H1 (cell line): ENCODE measurements at regions not wholly inside any gene's neighbourhood (a gene's known extent, or its start where the extent isn't known, plus 50 kb on each side); places are given as distances from the start of the nearest gene placed in this dataset.

ENCODE experiments used
- CEBPB ChIP-seq: IDR thresholded peaks from 2 replicates; pipeline ENCODE4 v1.6.1; 2012; ENCODE audit warnings: low read depth, low read length
- CTCF ChIP-seq, 3 experiments: IDR thresholded peaks; 1 replicate in 2 of 3; 2 replicates in 1 of 3; pipeline versions ENCODE4 v1.5.1 to v1.6.1; 2011; ENCODE audit warnings: low read length in 3 of 3, mild to moderate bottlenecking in 3 of 3, inconsistent platforms in 2 of 3, low read depth in 1 of 3, moderate library complexity in 1 of 3; ENCODE audit not compliant: insufficient read depth in 1 of 3; ENCODE audit errors: control extremely low read depth in 1 of 3
- E2F6 ChIP-seq: IDR thresholded peaks from 2 replicates; pipeline ENCODE4 v1.6.1; 2012; ENCODE audit warnings: inconsistent platforms
- GABPA ChIP-seq: IDR thresholded peaks from 2 replicates; pipeline ENCODE4 v1.6.1; 2011; ENCODE audit warnings: mild to moderate bottlenecking, low read length, moderate library complexity, borderline replicate concordance; ENCODE audit not compliant: insufficient read depth
- NRF1 ChIP-seq: IDR thresholded peaks from 2 replicates; pipeline ENCODE4 v1.6.1; 2011; ENCODE audit warnings: mild to moderate bottlenecking, low read depth, low read length, improper control_type of control experiment
- POLR2AphosphoS5 ChIP-seq: IDR thresholded peaks from 2 replicates; pipeline ENCODE4 v1.6.1; 2011; ENCODE audit warnings: low read depth, low read length
- SRF ChIP-seq: IDR thresholded peaks from 2 replicates; pipeline ENCODE4 v1.6.1; 2011; ENCODE audit warnings: mild to moderate bottlenecking, low read depth, low read length, moderate library complexity
- TAF1 ChIP-seq: IDR thresholded peaks from 2 replicates; pipeline ENCODE4 v1.6.1; 2011; ENCODE audit warnings: mild to moderate bottlenecking, low read depth, low read length

GRCh38 chr17:57182621-57183020 lies 73.7 kb upstream of the MSI2 start (continued):
- TF ChIP-seq E2F6 = no peak
- no peak for TF ChIP-seq NRF1
- TF ChIP-seq POLR2AphosphoS5 = no peak
- TF ChIP-seq TAF1 = no peak
- no peak for TF ChIP-seq SRF
- no peak for TF ChIP-seq GABPA
- no peak for TF ChIP-seq CTCF (IDR thresholded peaks at IDR 0.05; ENCODE audit: control extremely low read depth in 1 of 3, insufficient read depth in 1 of 3, low read depth in 1 of 3, low read length in 3 of 3)
- no peak for TF ChIP-seq CEBPB
